GM19240 (cell line): ENCODE measurements at regions not wholly inside any gene's neighbourhood (a gene's known extent, or its start where the extent isn't known, plus 50 kb on each side); places are given as distances from the start of the nearest gene placed in this dataset.

Experiments used
- DNase-seq: peaks from one replicate; pipeline ENCODE4 v3.0.0; 2011; ENCODE audit warnings: low spot score; ENCODE audit not compliant: insufficient read length

DNA sequence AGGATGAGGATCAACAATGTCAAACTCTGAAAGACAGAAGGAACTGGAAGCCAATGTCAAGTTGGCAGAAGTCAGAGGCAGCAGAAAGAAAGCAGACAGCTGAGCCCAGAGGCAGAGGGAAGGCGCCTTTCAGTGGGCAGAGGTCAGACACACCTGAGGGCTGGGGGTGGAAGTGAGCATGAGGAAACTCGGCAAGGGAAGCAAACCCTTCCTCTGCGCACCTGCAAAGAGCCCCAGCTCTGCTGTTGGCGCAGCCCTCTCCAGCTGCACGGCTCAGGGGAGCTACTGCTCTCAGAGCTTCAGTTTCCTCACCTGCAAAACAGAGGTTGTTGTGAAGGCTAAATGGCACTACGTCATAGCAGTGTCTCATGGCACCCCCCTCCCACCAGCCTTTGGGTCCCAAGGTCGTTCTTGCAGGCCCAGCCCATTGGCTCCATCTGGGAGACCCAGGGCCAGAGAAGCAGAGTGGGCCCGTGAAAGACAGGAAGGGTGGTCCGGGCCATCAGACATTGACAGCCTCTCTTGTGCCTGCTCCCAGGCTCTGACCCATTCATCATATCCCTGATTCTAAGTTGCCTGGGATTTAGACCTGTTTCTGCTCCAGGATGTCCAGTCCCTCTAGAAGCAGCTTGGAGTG lies 53.3 kb upstream of the SLC6A11 start:
- DNase-seq: no peak

DNA sequence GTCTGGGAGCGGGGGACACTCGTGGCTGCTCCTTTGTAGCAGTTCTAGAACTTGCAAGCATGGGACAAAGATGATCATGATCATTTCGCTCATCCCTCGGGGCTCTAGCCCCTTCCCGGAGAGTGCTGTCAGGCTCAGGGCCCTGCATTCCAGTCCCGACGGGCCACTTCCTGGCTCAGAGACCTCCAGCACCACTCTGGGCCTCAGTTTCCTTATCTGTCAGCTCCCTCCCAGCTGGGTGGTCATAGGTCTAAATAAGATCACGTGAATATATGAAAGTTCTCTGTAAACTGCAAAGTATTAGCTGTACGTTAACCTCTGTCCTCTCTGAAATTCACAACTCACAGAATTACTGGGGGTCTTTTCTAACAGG lies 52.8 kb upstream of the SLC6A11 start:
- DNase-seq: no peak

DNA sequence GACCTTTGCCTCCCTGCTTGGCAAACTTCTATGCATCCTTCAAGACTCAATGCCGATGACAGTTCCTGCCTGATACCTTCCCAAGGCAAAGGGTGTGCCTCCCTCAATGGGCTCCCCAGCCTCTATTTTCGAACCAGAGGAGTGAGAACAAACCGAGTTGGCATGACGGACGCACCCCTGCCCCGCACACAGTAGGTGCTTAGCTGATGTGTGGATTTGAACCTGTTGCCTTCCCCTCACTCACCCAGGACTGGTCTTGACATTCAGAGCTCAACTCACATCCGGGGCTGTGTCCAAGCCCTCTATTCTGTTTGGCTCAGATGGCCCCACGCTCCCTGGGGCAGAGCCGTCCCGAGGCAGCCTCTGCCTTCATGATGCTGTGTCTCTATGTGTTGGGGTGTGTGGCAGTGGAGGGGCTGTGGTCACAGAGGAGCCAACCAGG lies 52.2 kb upstream of the SLC6A11 start:
- DNase-seq: no peak

DNA sequence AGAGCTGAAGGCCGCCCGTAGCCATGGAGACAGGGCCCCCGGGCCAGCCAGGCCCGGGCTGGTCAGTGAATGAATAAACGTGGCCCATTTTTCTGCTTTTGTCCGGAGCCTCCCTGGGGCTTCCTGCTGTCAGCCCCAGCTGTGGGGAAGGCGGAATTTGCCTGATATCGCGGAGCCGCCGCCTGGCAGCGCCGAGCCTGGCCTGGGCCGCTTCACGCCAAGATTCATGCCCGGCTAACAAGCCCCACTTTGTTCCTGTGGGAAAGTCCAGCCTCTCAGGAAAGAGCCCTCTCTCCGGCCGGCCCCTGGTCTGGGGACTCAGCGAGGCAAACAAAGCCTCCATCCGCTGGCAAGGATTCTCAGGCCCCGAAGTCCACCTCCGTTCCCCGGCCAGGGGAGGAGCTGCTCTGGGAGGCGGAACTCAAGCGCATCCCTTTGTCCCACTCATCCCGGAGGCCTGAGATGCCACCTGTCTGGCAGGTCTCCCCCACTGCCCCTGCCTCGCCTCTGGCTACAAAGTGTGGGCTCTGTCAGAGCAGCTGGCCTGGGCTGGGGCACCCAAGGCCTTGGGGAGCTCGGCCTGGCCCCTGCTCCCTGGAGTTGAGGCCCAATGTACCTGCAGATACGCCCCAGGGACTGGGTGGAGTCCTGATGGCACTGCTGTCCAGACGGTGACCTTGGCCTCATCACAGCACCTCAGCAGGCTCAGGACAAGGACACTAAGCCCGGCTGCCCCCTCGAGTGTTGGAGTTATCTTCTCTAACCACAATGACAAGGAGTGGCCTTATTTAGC lies 51.6 kb upstream of the SLC6A11 start:
- no peak for DNase-seq

DNA sequence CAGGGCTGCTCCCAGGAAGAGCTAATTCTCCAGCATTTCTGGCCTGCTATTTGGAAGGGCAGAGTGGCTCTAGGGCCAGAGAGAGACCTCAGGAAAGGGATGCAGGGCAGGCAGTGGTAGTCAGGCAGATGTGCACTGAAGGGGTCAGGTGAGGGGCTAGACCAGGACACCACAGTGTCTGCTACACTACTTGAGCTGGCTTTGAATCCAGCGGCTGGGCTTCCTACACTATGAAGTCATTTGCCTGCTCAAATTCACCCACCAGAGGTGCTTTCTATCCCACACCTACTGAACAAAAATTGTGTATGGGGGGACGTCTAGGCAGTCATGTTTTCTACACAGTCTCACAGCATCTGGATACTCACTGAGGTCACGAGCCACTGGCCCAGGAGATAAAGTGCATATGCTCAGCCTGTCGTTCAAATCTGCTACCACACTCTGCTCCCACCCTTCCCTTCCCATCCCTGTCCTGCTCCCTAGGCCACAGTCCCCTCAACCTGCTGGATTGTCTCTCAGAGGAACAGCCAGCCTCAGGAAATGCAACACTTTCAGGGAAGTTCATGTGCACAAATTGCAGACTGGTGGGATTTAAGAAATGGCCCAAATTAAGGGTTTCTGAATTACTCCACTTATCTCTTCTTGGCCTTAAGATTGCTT lies 49.9 kb upstream of the SLC6A11 start:
- no peak for DNase-seq
